GM19240 (cell line): ENCODE measurements at regions not wholly inside any gene's neighbourhood (a gene's known extent, or its start where the extent isn't known, plus 50 kb on each side); places are given as distances from the start of the nearest gene placed in this dataset.

Source experiments
- DNase-seq: peaks from one replicate; pipeline ENCODE4 v3.0.0; 2011; ENCODE audit warnings: low spot score; ENCODE audit not compliant: insufficient read length

- DNase-seq = no peak
These were observed 423.6 kb downstream of the ANKRD50 start for GRCh38 chr4:124288706-124289486.

DNA sequence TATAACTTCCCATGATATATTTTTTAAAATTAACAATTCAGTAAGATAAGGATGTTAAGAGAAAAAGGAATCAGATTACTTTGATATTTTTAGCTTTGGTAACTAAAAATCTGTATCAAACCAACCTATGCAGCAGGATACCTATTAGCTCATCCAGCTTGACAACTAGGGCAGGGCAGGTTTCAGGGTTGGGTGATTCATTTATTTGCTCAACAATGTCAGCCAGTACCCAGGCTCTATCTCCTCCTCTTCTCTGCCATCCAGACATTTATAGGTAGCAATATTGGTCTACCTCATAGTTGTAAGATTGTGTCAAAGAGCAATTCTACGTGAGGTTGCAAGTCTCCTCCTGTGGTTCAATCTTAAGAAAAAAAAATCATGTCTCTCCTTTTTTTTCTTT, 421.9 kb downstream of the ANKRD50 start:
- no peak for DNase-seq

GRCh38 chr4:124295413-124295812, 417.1 kb downstream of the ANKRD50 start:
- DNase-seq = no peak

DNA sequence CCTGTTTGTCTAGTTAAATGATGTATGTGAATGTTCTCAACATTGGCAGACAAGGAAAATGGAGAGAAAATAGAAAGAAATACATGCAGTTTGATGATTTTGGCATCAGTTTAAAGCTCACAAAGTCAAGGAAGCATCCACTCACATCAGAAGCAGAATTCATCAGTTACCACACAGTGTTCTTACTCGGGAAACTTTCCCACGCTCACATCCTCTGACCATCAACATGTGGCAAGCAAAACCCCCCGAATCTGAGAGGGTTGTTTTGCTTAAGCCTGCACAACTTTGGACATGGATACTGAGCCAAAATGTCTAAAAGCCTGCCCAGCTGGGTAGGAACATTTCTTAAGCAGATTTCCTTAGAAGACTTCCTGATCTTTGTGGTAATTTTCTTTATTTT, 407.6 kb downstream of the ANKRD50 start:
- DNase-seq = no peak

DNA sequence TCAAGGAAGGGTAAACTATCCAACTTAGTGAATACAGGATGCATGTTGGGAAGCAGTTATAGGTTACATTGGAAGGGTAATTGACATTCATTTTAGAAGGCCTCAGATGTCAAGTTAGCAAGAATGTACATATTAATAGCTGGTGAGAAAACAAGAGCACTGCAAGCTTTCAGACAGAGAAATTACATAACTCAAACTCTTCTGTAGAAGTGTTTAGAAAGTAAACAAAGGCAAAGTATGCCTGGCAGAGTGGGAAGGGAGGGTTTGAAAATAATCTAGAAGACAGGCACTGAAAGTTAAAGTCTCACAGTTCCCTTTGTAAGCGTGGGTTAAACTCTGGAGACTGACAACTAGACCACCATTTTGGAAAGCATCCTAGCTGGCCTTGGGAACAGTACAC, 406.2 kb downstream of the ANKRD50 start:
- no peak for DNase-seq

- no peak for DNase-seq
These were observed 405.4 kb downstream of the ANKRD50 start for GRCh38 chr4:124307143-124307542.

DNA sequence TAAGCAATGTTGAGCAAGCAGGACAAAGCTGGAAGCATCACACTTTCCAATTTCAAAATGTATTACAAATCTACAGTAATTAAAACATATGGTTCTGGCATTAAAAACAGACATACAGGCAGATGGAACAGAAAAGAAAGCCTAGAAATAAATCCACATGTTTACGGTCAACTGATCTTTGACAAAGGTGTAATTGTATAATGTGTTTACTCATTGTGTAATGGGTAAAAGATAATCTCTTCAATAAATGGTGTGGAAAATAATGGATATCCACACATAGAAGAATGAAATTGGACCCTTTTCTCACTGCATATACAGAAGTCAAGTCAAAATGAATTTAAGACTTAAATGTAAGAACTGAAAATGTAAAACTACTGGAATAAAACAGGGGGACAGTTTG, 394.2 kb downstream of the ANKRD50 start:
- no peak for DNase-seq

DNA sequence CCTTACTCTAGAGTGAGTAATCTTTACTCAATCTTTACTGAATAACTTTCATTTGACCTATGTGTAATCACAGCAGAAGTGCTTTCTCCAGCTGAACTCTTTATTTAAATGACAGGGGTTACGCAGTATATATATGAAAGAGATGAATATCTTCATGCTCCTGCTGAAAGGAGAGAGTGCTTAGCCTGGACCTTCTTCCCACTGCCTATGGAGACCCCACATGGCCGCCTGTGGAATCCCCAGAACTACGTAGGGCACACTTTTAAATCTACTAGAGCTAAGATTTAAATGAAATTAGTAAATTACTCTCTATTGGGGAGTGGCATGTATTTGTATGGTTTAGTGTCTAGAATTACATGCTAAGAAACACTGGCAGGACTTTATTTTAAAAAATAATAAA, 391.2 kb downstream of the ANKRD50 start:
- no peak for DNase-seq

DNA sequence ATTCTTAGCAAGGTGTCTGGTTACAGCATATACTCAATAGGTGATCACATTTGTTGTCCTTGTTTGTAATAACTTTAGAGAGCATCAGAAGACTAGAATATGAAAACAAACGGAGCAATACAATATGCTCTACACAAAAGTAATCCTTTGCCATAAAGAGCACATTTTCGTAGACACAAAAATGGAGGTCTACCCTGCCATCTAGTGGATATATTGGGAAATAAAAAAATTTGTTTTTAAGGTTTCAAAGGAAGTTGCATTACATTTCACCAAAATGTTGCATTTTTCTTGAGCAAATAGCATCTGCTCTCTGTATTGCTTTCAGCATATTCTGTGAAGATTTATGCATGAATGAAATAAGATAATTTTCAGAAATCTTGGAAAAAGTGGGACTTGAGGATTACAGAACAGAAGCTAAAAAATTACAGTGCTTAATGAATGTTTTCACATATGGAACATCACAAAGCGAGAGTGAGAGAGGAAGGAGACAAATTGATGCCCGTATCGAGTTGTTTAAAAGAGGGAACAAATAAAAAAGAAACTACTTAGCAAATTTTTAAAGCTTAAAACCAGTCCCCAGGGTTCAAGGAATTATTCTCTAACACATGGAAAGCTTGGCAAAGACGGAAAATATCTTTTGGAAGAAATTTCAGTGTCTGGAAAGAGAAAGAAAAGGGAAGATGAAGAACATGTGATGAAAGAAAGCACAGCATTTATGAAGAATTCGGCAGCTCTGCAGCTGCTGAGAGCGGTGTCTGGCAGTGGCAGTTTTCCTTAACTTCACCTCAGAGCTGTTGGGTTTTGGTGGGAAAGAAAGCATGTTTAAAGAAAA, 390.1 kb downstream of the ANKRD50 start:
- no peak for DNase-seq

GRCh38 chr4:124325690-124326089, 386.8 kb downstream of the ANKRD50 start:
- DNase-seq = no peak

- no peak for DNase-seq
These were observed 383.4 kb downstream of the ANKRD50 start for GRCh38 chr4:124329134-124329533.

- no peak for DNase-seq
These were observed 382.5 kb downstream of the ANKRD50 start for GRCh38 chr4:124330045-124330444.

GRCh38 chr4:124331781-124332180, 380.8 kb downstream of the ANKRD50 start:
- DNase-seq = no peak

DNA sequence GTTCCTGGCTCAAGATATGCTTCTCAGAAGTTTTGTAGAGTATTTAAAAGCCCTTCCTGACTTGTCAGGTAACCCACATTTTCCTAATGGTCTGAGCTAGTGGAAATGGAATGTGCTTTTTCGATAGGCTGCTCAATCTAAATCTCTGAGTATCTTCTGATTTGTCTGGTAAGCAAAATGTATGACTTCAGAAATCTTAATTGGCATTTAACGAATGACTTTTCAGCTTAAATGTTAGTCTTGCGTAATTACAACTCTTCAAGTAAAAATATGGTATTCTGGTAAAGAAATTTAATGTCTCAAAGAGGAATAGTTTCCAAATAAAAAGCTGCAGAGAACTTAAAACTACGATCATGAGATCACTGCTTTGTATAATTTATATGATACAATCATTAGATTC, 379.1 kb downstream of the ANKRD50 start:
- no peak for DNase-seq

GRCh38 chr4:124334119-124334518, 378.4 kb downstream of the ANKRD50 start:
- DNase-seq = no peak

- no peak for DNase-seq
These were observed 374.7 kb downstream of the ANKRD50 start for GRCh38 chr4:124337874-124338273.

GRCh38 chr4:124343661-124344171, 368.8 kb downstream of the ANKRD50 start:
- no peak for DNase-seq

DNA sequence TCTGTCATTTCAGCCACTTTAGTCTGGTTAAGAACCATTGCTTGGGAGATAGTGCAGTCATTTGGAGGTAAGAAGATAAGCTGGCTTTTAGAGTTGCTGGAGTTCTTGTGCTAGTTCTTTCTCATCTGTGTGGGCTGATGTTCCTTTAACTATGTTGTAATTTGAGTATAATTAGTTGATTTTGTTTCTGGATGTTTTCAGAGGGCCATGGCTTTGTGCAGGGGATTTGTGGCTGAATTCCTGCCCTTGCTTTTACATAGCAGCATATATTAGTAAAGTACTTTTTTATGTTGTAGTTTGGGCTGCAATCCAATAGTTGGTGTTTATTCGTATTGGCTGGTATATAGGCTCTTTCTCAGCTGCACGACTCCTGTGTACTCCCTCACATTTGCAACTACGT, 339.6 kb downstream of the ANKRD50 start:
- DNase-seq = no peak

DNA sequence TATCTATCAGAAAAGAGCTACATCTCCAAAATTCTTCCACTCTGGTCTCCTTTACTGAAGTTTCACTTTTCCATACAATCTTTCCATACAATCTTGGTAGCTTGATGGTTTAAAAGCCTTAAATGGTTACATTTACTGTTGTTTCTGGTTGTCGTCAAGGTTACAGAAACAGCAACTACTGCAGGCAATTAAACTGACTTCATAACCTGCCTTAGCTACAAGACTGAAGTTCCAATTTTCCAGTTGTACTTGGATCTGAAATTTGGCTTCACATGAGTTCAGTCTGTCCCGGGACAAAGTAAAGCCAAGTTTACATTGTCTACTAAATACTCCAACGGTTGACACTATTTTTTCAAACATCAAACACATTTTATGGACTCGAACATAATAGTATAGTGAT, 326.4 kb downstream of the ANKRD50 start:
- no peak for DNase-seq

- DNase-seq = no peak
These were observed 325.9 kb downstream of the ANKRD50 start for GRCh38 chr4:124386648-124387047.

- DNase-seq = no peak
These were observed 322.9 kb downstream of the ANKRD50 start for GRCh38 chr4:124389591-124389990.

DNA sequence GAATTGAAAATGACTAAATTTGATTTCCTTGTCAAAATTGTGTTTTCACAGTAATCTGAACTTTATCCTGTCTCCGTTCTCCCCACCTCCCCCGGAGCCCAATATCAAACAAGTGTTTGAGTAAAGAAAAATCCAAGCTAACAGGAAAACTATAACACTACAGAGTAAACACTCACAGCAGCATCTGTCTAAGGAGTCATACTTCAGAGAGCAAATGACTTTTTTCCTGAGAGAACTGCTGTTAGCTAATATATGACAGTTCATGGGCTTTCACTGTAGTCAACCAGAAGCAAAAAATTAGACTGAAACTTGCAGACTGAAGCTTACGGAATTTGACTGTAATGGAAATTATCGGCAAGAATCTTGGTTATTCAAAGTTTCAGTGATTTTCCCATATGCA, 321.7 kb downstream of the ANKRD50 start:
- no peak for DNase-seq

- DNase-seq = no peak
These were observed 316.2 kb downstream of the ANKRD50 start for GRCh38 chr4:124396333-124396732.
